Keratinocyte (primary cell): ENCODE measurements at regions not wholly inside any gene's neighbourhood (a gene's known extent, or its start where the extent isn't known, plus 50 kb on each side); places are given as distances from the start of the nearest gene placed in this dataset.

Experiments used
- CTCF ChIP-seq, 3 experiments: IDR thresholded peaks in 1 of 3; conservative IDR thresholded peaks in 1 of 3; optimal IDR thresholded peaks in 1 of 3; 2 replicates in 2 of 3; 3 replicates in 1 of 3; pipeline versions ENCODE3 to v1.5.1; 2011; ENCODE audit warnings: low read length in 3 of 3, mild to moderate bottlenecking in 3 of 3, moderate library complexity in 2 of 3, control low read depth in 1 of 3, inconsistent platforms in 1 of 3; ENCODE audit not compliant: insufficient read depth in 2 of 3; ENCODE audit errors: extremely low read depth in 1 of 3
- EZH2 ChIP-seq: IDR thresholded peaks from one replicate; pipeline ENCODE4 v1.6.1; 2012; ENCODE audit warnings: inconsistent platforms, mild to moderate bottlenecking, low read length, moderate library complexity

- TF ChIP-seq CTCF (optimal IDR thresholded peaks at IDR 0.05 in 1 of 3, IDR thresholded peaks at IDR 0.05 in 1 of 3, conservative IDR thresholded peaks at IDR 0.05 in 1 of 3; ENCODE audit: extremely low read depth in 1 of 3, insufficient read depth in 2 of 3, low read length in 3 of 3): no peak
- TF ChIP-seq EZH2: no peak
These were observed 278.9 kb upstream of the TNRC6C start for GRCh38 chr17:77679589-77679988.
